HCT116 (cell line): ENCODE measurements at regions not wholly inside any gene's neighbourhood (a gene's known extent, or its start where the extent isn't known, plus 50 kb on each side); places are given as distances from the start of the nearest gene placed in this dataset.

Experiments
- CTCF ChIP-seq, 3 experiments: fragments of 200-600 bp in 1 of 3; sonication (generic) in 1 of 3; IDR thresholded peaks in 2 of 3; conservative IDR thresholded peaks in 1 of 3; 2 replicates each; pipeline ENCODE4 v1.5.1; 2012 to 2017; ENCODE audit warnings: low read depth in 2 of 3, low read length in 2 of 3, antibody characterized with exemption in 1 of 3, borderline replicate concordance in 1 of 3, control low read depth in 1 of 3, mild to moderate bottlenecking in 1 of 3, mixed read lengths in 1 of 3, mixed run types in 1 of 3, moderate library complexity in 1 of 3; ENCODE audit not compliant: insufficient read depth in 1 of 3
- EZH2 ChIP-seq: fragments of 200-600 bp; sonication (generic); IDR thresholded peaks from 2 replicates; pipeline ENCODE4 v1.6.1; 2017; ENCODE audit warnings: antibody characterized with exemption, mixed run types
- EZH2phosphoT487 ChIP-seq: fragments of 200-600 bp; IDR thresholded peaks from 2 replicates; pipeline ENCODE4 v1.6.1; 2018; ENCODE audit warnings: antibody characterized with exemption, borderline replicate concordance
- FOSL1 ChIP-seq: IDR thresholded peaks from 2 replicates; pipeline ENCODE4 v1.6.1; 2012; ENCODE audit warnings: low read depth
- JUND ChIP-seq: IDR thresholded peaks from 2 replicates; pipeline ENCODE4 v1.6.1; 2012
- POLR2AphosphoS5 ChIP-seq: IDR thresholded peaks from 2 replicates; pipeline ENCODE4 v1.6.1; 2011; ENCODE audit warnings: mild to moderate bottlenecking, low read depth, low read length, moderate library complexity
- TCF7L2 ChIP-seq: IDR thresholded peaks from 2 replicates; pipeline ENCODE4 v1.7.0; 2011; ENCODE audit warnings: borderline replicate concordance, inconsistent platforms; ENCODE audit not compliant: insufficient read depth, insufficient read length; ENCODE audit errors: extremely low read depth
- YY1 ChIP-seq: IDR thresholded peaks from 2 replicates; pipeline ENCODE4 v1.6.1; 2011; ENCODE audit warnings: low read length, low read depth, moderate library complexity, mild to moderate bottlenecking; ENCODE audit not compliant: insufficient replicate concordance; ENCODE audit errors: extremely low read depth
- ZNF274 ChIP-seq: fragments of 200-500 bp; sonication (Bioruptor generic); IDR thresholded peaks from 2 replicates; pipeline ENCODE4 v1.6.1; 2014; ENCODE audit warnings: mild to moderate bottlenecking, low read depth, low read length, inconsistent platforms
- TF ChIP-seq, protein P1 (sequence below): IDR thresholded peaks from 2 replicates; pipeline ENCODE4 v1.6.1; 2012
- TF ChIP-seq, protein P2 (sequence below): IDR thresholded peaks from 2 replicates; pipeline ENCODE4 v1.6.1; 2012
- TF ChIP-seq, protein P3 (sequence below): IDR thresholded peaks from 2 replicates; pipeline ENCODE4 v1.6.1; 2011; ENCODE audit warnings: mild to moderate bottlenecking, low read length, moderate library complexity; ENCODE audit not compliant: insufficient replicate concordance; ENCODE audit errors: extremely low read depth

DNA sequence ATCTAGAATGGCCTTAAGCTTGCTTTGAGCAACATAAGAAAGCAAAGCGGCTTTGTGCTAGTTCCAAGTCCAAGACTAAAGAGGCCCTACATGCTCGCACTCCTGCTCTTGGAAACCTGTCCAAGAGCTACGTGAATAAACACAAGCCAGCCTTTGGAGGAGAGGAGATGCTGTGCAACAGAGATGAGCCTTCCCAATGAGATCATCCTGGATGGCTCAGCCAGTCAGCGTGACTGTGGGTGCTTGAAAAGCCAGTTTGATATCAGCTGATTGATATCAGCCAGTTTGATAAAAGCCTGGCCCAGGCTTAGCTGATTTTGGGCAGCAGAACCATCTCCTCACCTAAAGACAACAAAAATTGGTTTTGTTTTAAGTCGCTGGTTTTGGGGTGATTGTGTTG is 481.0 kb upstream of the DSEL start:
- TF ChIP-seq, protein P1, sequence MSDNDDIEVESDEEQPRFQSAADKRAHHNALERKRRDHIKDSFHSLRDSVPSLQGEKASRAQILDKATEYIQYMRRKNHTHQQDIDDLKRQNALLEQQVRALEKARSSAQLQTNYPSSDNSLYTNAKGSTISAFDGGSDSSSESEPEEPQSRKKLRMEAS: no peak
- no peak for TF ChIP-seq CTCF (IDR thresholded peaks at IDR 0.05 in 2 of 3, conservative IDR thresholded peaks at IDR 0.05 in 1 of 3; ENCODE audit: borderline replicate concordance in 1 of 3, insufficient read depth in 1 of 3, low read depth in 2 of 3, low read length in 2 of 3)
- TF ChIP-seq, protein P2, sequence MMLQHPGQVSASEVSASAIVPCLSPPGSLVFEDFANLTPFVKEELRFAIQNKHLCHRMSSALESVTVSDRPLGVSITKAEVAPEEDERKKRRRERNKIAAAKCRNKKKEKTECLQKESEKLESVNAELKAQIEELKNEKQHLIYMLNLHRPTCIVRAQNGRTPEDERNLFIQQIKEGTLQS: no peak
- no peak for TF ChIP-seq EZH2
- no peak for TF ChIP-seq ZNF274
- no peak for TF ChIP-seq EZH2phosphoT487
- TF ChIP-seq, protein P3, sequence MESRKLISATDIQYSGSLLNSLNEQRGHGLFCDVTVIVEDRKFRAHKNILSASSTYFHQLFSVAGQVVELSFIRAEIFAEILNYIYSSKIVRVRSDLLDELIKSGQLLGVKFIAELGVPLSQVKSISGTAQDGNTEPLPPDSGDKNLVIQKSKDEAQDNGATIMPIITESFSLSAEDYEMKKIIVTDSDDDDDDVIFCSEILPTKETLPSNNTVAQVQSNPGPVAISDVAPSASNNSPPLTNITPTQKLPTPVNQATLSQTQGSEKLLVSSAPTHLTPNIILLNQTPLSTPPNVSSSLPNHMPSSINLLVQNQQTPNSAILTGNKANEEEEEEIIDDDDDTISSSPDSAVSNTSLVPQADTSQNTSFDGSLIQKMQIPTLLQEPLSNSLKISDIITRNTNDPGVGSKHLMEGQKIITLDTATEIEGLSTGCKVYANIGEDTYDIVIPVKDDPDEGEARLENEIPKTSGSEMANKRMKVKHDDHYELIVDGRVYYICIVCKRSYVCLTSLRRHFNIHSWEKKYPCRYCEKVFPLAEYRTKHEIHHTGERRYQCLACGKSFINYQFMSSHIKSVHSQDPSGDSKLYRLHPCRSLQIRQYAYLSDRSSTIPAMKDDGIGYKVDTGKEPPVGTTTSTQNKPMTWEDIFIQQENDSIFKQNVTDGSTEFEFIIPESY: no peak
- no peak for TF ChIP-seq YY1
- TF ChIP-seq TCF7L2: no peak
- TF ChIP-seq FOSL1: no peak
- TF ChIP-seq POLR2AphosphoS5: no peak
- TF ChIP-seq JUND: no peak
